ENCODE measurements at regions not wholly inside any gene's neighbourhood (a gene's known extent, or its start where the extent isn't known, plus 50 kb on each side); places are given as distances from the start of the nearest gene placed in this dataset.

GRCh38 chr15:70586241-70586640 lies 177.1 kb downstream of the UACA start:
- no peaks in the 10 kb centered on the region for H3K9me3 ChIP-seq (ENCODE audit: control insufficient read depth in 1 of 2, low read length in 2 of 2)
- no peaks in the 10 kb centered on the region for H3K27me3 ChIP-seq (ENCODE audit: low read depth, low read length)
- no peaks in the 10 kb centered on the region for H3K36me3 ChIP-seq (ENCODE audit: control insufficient read depth in 1 of 2, insufficient read depth in 2 of 2, low read length in 2 of 2)
- no peak overlapping the region for H3K4me3 ChIP-seq (ENCODE audit: low read depth in 1 of 2, low read length in 2 of 2)
- H3K4me1 ChIP-seq (ENCODE audit: control insufficient read depth in 1 of 2, insufficient read depth in 2 of 2, low read length in 2 of 2): peaks cover 0 to 9% of the 10 kb centered on the region in 2 donors
- no peak overlapping the region for H3K27ac ChIP-seq (ENCODE audit: low read length)

- no peaks in the 10 kb centered on the region for H3K9me3 ChIP-seq (ENCODE audit: control insufficient read depth in 1 of 2, low read length in 2 of 2)
- no peaks in the 10 kb centered on the region for H3K27me3 ChIP-seq (ENCODE audit: low read depth, low read length)
Observed at GRCh38 chr15:70585707-70586034, 177.7 kb downstream of the UACA start.

GRCh38 chr15:70584838-70585706 lies 178.3 kb downstream of the UACA start:
- Histone ChIP-seq H3K27me3 (ENCODE audit: low read depth, low read length) (no peaks in the 10 kb centered on the region), H3K27ac (ENCODE audit: low read length) (no peak overlapping the region), H3K4me1 (ENCODE audit: control insufficient read depth in 1 of 2, insufficient read depth in 2 of 2, low read length in 2 of 2) (peaks cover 0 to 9% of the 10 kb centered on the region in 2 donors), H3K9me3 (ENCODE audit: control insufficient read depth in 1 of 2, low read length in 2 of 2) (no peaks in the 10 kb centered on the region), H3K36me3 (ENCODE audit: control insufficient read depth in 1 of 2, insufficient read depth in 2 of 2, low read length in 2 of 2) (no peaks in the 10 kb centered on the region), H3K4me3 (ENCODE audit: low read depth in 1 of 2, low read length in 2 of 2) (peak overlapping the region in 1 of 2 donors; percentile 40)

More at GRCh38 chr15:70585707-70586034, 177.7 kb downstream of the UACA start:
- H3K36me3 ChIP-seq (ENCODE audit: control insufficient read depth in 1 of 2, insufficient read depth in 2 of 2, low read length in 2 of 2): no peaks in the 10 kb centered on the region
- H3K27ac ChIP-seq (ENCODE audit: low read length): no peak overlapping the region
- peaks cover 0 to 9% of the 10 kb centered on the region in 2 donors for H3K4me1 ChIP-seq (ENCODE audit: control insufficient read depth in 1 of 2, insufficient read depth in 2 of 2, low read length in 2 of 2)
- no peak overlapping the region for H3K4me3 ChIP-seq (ENCODE audit: low read depth in 1 of 2, low read length in 2 of 2)

- H3K4me1 ChIP-seq (ENCODE audit: control insufficient read depth in 1 of 2, insufficient read depth in 2 of 2, low read length in 2 of 2): peaks cover 0 to 9% of the 10 kb centered on the region in 2 donors
- no peak overlapping the region for H3K27ac ChIP-seq (ENCODE audit: low read length)
- H3K27me3 ChIP-seq (ENCODE audit: low read depth, low read length): no peaks in the 10 kb centered on the region
- H3K4me3 ChIP-seq (ENCODE audit: low read depth in 1 of 2, low read length in 2 of 2): no peak overlapping the region
- H3K9me3 ChIP-seq (ENCODE audit: control insufficient read depth in 1 of 2, low read length in 2 of 2): no peaks in the 10 kb centered on the region
- no peaks in the 10 kb centered on the region for H3K36me3 ChIP-seq (ENCODE audit: control insufficient read depth in 1 of 2, insufficient read depth in 2 of 2, low read length in 2 of 2)
Observed at GRCh38 chr15:70584441-70584837, 178.9 kb downstream of the UACA start.

- H3K27me3 ChIP-seq (ENCODE audit: low read depth, low read length): no peaks in the 10 kb centered on the region
- no peaks in the 10 kb centered on the region for H3K9me3 ChIP-seq (ENCODE audit: control insufficient read depth in 1 of 2, low read length in 2 of 2)
- no peak overlapping the region for H3K27ac ChIP-seq (ENCODE audit: low read length)
- H3K4me3 ChIP-seq (ENCODE audit: low read depth in 1 of 2, low read length in 2 of 2): no peak overlapping the region
- no peaks in the 10 kb centered on the region for H3K36me3 ChIP-seq (ENCODE audit: control insufficient read depth in 1 of 2, insufficient read depth in 2 of 2, low read length in 2 of 2)
- H3K4me1 ChIP-seq (ENCODE audit: control insufficient read depth in 1 of 2, insufficient read depth in 2 of 2, low read length in 2 of 2): peaks cover 0 to 9% of the 10 kb centered on the region in 2 donors
Observed at GRCh38 chr15:70583006-70583405, 180.4 kb downstream of the UACA start.

GRCh38 chr15:70582143-70582945 lies 181.0 kb downstream of the UACA start:
- H3K4me3 ChIP-seq (ENCODE audit: low read depth in 1 of 2, low read length in 2 of 2): no peak overlapping the region

GRCh38 chr15:70580958-70581357 lies 182.4 kb downstream of the UACA start:
- H3K36me3 ChIP-seq (ENCODE audit: control insufficient read depth in 1 of 2, insufficient read depth in 2 of 2, low read length in 2 of 2): no peaks in the 10 kb centered on the region
- H3K9me3 ChIP-seq (ENCODE audit: control insufficient read depth in 1 of 2, low read length in 2 of 2): no peaks in the 10 kb centered on the region
- no peaks in the 10 kb centered on the region for H3K27me3 ChIP-seq (ENCODE audit: low read depth, low read length)
- H3K4me3 ChIP-seq (ENCODE audit: low read depth in 1 of 2, low read length in 2 of 2): no peak overlapping the region
- H3K4me1 ChIP-seq (ENCODE audit: control insufficient read depth in 1 of 2, insufficient read depth in 2 of 2, low read length in 2 of 2): peaks cover 0 to 9% of the 10 kb centered on the region in 2 donors
- H3K27ac ChIP-seq (ENCODE audit: low read length): no peak overlapping the region

More at GRCh38 chr15:70582143-70582945, 181.0 kb downstream of the UACA start:
- Histone ChIP-seq H3K36me3 (ENCODE audit: control insufficient read depth in 1 of 2, insufficient read depth in 2 of 2, low read length in 2 of 2) (no peaks in the 10 kb centered on the region), H3K27me3 (ENCODE audit: low read depth, low read length) (no peaks in the 10 kb centered on the region), H3K4me1 (ENCODE audit: control insufficient read depth in 1 of 2, insufficient read depth in 2 of 2, low read length in 2 of 2) (peaks cover 0 to 9% of the 10 kb centered on the region in 2 donors), H3K9me3 (ENCODE audit: control insufficient read depth in 1 of 2, low read length in 2 of 2) (no peaks in the 10 kb centered on the region), H3K27ac (ENCODE audit: low read length) (no peak overlapping the region)

GRCh38 chr15:70580286-70580685 lies 183.1 kb downstream of the UACA start:
- Histone ChIP-seq H3K27me3 (ENCODE audit: low read depth, low read length) (no peaks in the 10 kb centered on the region), H3K36me3 (ENCODE audit: control insufficient read depth in 1 of 2, insufficient read depth in 2 of 2, low read length in 2 of 2) (no peaks in the 10 kb centered on the region), H3K27ac (ENCODE audit: low read length) (no peak overlapping the region), H3K4me1 (ENCODE audit: control insufficient read depth in 1 of 2, insufficient read depth in 2 of 2, low read length in 2 of 2) (peaks cover 0 to 5% of the 10 kb centered on the region in 2 donors), H3K4me3 (ENCODE audit: low read depth in 1 of 2, low read length in 2 of 2) (no peak overlapping the region), H3K9me3 (ENCODE audit: control insufficient read depth in 1 of 2, low read length in 2 of 2) (no peaks in the 10 kb centered on the region)

GRCh38 chr15:70579766-70580165 lies 183.6 kb downstream of the UACA start:
- H3K27ac ChIP-seq (ENCODE audit: low read length): no peak overlapping the region
- H3K4me3 ChIP-seq (ENCODE audit: low read depth in 1 of 2, low read length in 2 of 2): no peak overlapping the region
- H3K9me3 ChIP-seq (ENCODE audit: control insufficient read depth in 1 of 2, low read length in 2 of 2): no peaks in the 10 kb centered on the region

GRCh38 chr15:70578196-70578595 lies 185.2 kb downstream of the UACA start:
- no peak overlapping the region for H3K27ac ChIP-seq (ENCODE audit: low read length)
- no peaks in the 10 kb centered on the region for H3K4me1 ChIP-seq (ENCODE audit: control insufficient read depth in 1 of 2, insufficient read depth in 2 of 2, low read length in 2 of 2)
- H3K36me3 ChIP-seq (ENCODE audit: control insufficient read depth in 1 of 2, insufficient read depth in 2 of 2, low read length in 2 of 2): no peaks in the 10 kb centered on the region
- H3K9me3 ChIP-seq (ENCODE audit: control insufficient read depth in 1 of 2, low read length in 2 of 2): no peaks in the 10 kb centered on the region
- H3K4me3 ChIP-seq (ENCODE audit: low read depth in 1 of 2, low read length in 2 of 2): no peak overlapping the region
- no peaks in the 10 kb centered on the region for H3K27me3 ChIP-seq (ENCODE audit: low read depth, low read length)

More at GRCh38 chr15:70579766-70580165, 183.6 kb downstream of the UACA start:
- Histone ChIP-seq H3K36me3 (ENCODE audit: control insufficient read depth in 1 of 2, insufficient read depth in 2 of 2, low read length in 2 of 2) (no peaks in the 10 kb centered on the region), H3K27me3 (ENCODE audit: low read depth, low read length) (no peaks in the 10 kb centered on the region), H3K4me1 (ENCODE audit: control insufficient read depth in 1 of 2, insufficient read depth in 2 of 2, low read length in 2 of 2) (no peaks in the 10 kb centered on the region)

- H3K27me3 ChIP-seq (ENCODE audit: low read depth, low read length): no peaks in the 10 kb centered on the region
- no peaks in the 10 kb centered on the region for H3K4me1 ChIP-seq (ENCODE audit: control insufficient read depth in 1 of 2, insufficient read depth in 2 of 2, low read length in 2 of 2)
- no peak overlapping the region for H3K4me3 ChIP-seq (ENCODE audit: low read depth in 1 of 2, low read length in 2 of 2)
- H3K9me3 ChIP-seq (ENCODE audit: control insufficient read depth in 1 of 2, low read length in 2 of 2): no peaks in the 10 kb centered on the region
- H3K36me3 ChIP-seq (ENCODE audit: control insufficient read depth in 1 of 2, insufficient read depth in 2 of 2, low read length in 2 of 2): no peaks in the 10 kb centered on the region
- H3K27ac ChIP-seq (ENCODE audit: low read length): no peak overlapping the region
Observed at GRCh38 chr15:70576696-70577095, 186.7 kb downstream of the UACA start.

Data from muscle layer of duodenum (tissue), 2 donors.